GM10266 (cell line): ENCODE measurements at regions not wholly inside any gene's neighbourhood (a gene's known extent, or its start where the extent isn't known, plus 50 kb on each side); places are given as distances from the start of the nearest gene placed in this dataset.

Experiments
- DNase-seq: peaks from one replicate; pipeline ENCODE4 v3.0.0; 2012; ENCODE audit errors: extremely low spot score
- TF ChIP-seq, protein P1 (sequence below): IDR thresholded peaks from 2 replicates; pipeline ENCODE4 v1.5.1; 2012; ENCODE audit warnings: mild to moderate bottlenecking, low read depth; ENCODE audit not compliant: control insufficient read depth, insufficient read depth; ENCODE audit errors: missing control alignments

DNA sequence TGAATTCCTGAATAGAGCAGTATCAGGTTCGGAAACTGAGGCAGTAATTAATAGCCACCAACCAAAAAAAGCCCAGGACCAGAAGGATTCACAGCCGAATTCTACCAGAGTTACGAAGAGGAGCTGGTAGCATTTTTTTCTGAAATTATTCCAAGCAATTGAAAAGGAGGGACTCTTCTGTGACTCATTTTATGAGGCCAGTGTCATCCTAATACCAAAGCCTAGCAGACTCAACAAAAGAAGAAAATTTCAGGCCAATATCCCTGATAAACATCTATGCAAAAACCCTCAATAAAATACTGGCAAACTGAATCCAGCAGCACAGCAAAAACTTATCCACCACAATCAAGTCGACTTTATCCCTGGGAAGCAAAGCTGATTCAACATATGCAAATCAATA is 202.3 kb upstream of the SLC16A7 start:
- TF ChIP-seq, protein P1, sequence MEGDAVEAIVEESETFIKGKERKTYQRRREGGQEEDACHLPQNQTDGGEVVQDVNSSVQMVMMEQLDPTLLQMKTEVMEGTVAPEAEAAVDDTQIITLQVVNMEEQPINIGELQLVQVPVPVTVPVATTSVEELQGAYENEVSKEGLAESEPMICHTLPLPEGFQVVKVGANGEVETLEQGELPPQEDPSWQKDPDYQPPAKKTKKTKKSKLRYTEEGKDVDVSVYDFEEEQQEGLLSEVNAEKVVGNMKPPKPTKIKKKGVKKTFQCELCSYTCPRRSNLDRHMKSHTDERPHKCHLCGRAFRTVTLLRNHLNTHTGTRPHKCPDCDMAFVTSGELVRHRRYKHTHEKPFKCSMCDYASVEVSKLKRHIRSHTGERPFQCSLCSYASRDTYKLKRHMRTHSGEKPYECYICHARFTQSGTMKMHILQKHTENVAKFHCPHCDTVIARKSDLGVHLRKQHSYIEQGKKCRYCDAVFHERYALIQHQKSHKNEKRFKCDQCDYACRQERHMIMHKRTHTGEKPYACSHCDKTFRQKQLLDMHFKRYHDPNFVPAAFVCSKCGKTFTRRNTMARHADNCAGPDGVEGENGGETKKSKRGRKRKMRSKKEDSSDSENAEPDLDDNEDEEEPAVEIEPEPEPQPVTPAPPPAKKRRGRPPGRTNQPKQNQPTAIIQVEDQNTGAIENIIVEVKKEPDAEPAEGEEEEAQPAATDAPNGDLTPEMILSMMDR, result no peak
- DNase-seq, result no peak

DNA sequence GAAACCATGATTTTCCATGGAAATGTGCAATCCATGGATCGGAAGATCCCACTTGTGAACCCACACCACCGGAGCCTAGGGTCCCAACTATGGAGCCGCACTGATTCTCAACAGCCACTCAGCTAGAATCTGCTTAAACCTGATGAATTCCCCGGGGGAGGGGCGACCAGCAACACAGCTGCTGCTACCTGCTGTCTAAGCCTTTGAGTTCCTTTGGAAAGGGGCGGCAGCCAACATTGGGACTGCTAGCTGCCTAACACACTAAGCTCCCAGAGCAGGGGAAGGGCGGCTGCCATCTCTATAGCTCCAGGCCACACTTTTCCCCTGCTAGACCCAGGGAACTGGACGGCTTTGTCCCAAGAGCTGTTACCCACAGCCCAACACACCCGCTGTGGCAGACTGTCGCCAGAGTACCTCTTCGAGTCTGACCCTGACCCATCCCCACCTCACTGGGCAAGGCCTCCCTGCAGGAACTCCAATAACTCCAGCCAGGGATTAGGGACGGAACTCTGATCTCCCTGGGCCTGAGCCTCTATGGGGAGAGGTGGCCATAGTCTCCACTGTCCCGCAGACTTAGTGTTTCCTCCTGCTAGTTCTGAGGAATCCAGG is 205.8 kb upstream of the SLC16A7 start:
- no peak for DNase-seq
- TF ChIP-seq, protein P1, result no peak

DNA sequence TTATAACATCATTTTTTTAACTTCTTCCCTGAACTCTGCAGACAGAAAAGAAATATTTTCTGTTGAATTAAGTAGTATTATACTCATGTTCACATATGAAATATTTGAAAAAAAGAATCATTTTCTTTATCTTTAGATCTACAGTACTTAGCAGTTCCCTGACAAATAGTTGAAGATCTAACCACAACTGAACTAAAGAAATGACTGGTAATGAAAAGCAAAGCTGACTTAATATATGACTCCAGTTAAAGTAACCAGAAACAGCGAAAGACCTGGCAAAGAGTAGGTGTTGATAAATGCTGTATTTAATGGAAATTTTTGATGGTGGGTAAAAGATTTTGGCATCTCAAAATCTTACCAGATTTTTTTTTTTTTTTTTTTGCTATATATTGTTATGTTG is 207.1 kb upstream of the SLC16A7 start:
- TF ChIP-seq, protein P1, result no peak
- DNase-seq, result no peak

DNA sequence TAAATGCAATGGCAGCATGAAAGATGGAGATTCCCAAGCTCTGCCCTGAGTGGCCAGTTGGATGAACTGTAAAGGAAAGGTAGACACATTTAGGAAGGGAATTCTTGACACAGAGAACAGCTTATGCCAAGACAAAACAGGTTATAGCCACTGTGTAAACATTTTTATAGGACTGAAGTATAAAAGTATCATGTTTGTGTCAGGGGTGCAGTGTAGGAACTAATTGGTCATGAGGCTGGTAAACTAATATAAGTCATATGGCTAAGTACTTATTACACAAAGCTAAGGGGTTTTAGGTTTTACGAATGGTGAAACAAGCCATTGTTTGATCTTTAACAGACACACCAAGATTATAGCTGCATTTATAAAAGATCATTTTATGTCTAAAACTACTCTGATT is 207.7 kb upstream of the SLC16A7 start:
- no peak for DNase-seq
- TF ChIP-seq, protein P1, result no peak

DNA sequence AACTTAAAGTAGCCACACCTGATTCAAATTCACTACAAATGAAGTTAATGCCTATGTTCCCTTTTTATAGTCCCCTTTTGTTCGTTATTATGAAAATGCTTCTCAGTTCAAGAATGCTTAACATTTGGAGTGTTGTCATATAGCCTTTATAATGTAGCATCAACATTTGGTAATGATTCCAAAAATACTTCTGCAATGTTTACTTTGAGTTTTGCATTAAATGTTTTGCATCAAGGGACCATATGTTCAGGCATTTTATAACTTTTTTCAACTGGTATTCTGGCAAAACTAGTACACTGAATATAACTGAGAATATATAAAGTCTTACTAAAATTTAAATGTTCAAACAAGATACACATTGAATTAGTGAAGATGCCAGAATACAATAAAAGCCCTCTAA is 209.6 kb upstream of the SLC16A7 start:
- TF ChIP-seq, protein P1, result no peak
- no peak for DNase-seq

DNA sequence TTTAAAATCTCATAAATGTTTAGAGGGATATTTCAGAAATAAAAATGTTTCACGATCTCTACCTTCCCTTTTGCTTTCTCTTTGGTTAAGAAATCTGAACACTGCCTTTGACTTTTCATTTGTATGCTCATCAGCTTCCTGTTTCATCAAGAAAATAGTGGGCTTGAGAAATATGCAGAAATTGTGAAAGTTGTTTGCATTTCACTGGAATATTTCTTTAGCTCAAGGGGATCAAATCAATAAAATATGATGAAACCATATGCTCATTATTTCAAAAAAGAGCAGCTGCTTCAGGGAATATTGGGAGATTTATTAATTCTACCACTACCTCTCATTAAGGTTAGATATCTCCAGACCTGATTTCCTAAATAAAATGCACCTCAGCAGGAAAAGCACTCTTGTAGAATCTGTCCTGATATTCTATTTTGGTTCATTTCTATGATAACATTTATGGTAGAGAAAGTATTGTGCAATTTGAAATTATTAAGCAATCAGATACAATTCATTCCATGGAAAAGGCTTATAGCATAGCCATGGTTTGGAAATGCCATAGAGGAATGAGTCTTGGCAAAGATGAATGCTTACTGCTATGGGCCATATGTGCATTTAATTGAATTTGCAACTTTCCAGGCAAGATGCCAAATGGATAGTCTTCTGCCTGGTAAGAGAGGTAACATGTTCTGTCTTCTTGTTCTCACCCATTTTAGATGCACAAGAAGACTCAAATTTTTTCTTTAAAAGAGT is 212.6 kb upstream of the SLC16A7 start:
- no peak for DNase-seq

More for the DNA sequence above, 212.6 kb upstream of the SLC16A7 start:
- TF ChIP-seq, protein P1, result no peak
